ENCODE measurements at regions not wholly inside any gene's neighbourhood (a gene's known extent, or its start where the extent isn't known, plus 50 kb on each side); places are given as distances from the start of the nearest gene placed in this dataset.

- TF ChIP-seq CTCF (IDR thresholded peaks at IDR 0.05; ENCODE audit: control insufficient read depth, extremely low read depth, insufficient read depth): no peak
- no peak for DNase-seq (ENCODE audit: low read depth)
- no peak overlapping the region for H3K4me3 ChIP-seq (ENCODE audit: low read depth, low read length)
Measured at GRCh38 chr15:79193103-79193502, 89.4 kb upstream of the ANKRD34C start.

- no peak for TF ChIP-seq CTCF (IDR thresholded peaks at IDR 0.05; ENCODE audit: control insufficient read depth, extremely low read depth, insufficient read depth)
- no peak for DNase-seq (ENCODE audit: low read depth)
- no peak overlapping the region for H3K4me3 ChIP-seq (ENCODE audit: low read depth, low read length)
Measured at GRCh38 chr15:79192462-79193036, 90.0 kb upstream of the ANKRD34C start.

- no peak for DNase-seq (ENCODE audit: low read depth)
- TF ChIP-seq CTCF (IDR thresholded peaks at IDR 0.05; ENCODE audit: control insufficient read depth, extremely low read depth, insufficient read depth): no peak
- H3K4me3 ChIP-seq (ENCODE audit: low read depth, low read length): no peak overlapping the region
Measured at GRCh38 chr15:79190093-79190492, 92.4 kb upstream of the ANKRD34C start.

- H3K4me3 ChIP-seq (ENCODE audit: low read depth, low read length): no peak overlapping the region
- no peak for TF ChIP-seq CTCF (IDR thresholded peaks at IDR 0.05; ENCODE audit: control insufficient read depth, extremely low read depth, insufficient read depth)
- DNase-seq (ENCODE audit: low read depth): no peak
Measured at GRCh38 chr15:79186616-79187015, 95.9 kb upstream of the ANKRD34C start.

GRCh38 chr15:79185199-79185598 lies 94.6 kb upstream of the RASGRF1 start:
- no peak overlapping the region for H3K4me3 ChIP-seq (ENCODE audit: low read depth, low read length)
- no peak for DNase-seq (ENCODE audit: low read depth)
- TF ChIP-seq CTCF (IDR thresholded peaks at IDR 0.05; ENCODE audit: control insufficient read depth, extremely low read depth, insufficient read depth): peak; percentile 43

DNA sequence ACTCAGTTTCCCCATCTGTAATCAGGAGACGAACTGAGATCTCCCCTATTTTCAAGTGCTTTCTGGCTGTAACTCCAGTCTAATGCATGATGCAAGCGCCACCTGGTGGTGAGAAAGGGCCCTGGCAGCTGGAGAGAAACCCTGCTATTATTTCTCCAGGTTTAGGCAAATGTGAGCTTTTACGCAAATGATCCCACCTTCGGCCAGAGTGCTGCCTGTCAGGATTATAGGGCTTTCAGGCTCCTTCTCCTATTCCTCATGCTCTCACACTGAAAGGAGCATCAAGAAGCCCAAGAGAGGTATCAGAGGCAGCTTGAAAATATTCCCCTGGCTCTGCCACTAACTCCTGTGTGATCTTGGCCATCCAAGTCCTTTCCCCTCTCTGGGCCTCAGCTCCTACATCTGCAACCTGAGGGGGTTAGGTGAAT lies 93.9 kb upstream of the RASGRF1 start:
- peak; percentile 94 for TF ChIP-seq CTCF (IDR thresholded peaks at IDR 0.05; ENCODE audit: control insufficient read depth, extremely low read depth, insufficient read depth)
- no peak overlapping the region for H3K4me3 ChIP-seq (ENCODE audit: low read depth, low read length)
- DNase-seq (ENCODE audit: low read depth): no peak

DNA sequence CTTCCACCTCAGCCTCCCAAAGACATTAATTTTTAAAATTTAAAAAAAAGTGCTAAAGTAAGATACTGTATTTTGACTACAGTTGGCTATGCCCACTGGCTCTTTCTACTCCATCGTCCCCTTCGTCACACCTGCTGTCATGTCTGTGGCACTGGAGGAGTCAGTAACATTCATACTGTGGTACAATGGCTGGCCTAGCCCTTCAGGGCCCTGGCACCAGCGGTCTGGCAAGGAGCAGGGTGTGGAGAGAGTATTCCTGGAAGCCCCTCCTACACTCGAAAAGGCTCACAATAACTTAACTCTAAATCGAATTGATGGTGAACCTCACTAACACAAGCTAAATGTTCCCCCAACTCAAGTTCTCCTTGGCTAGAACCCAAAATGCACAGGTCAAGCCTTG lies 89.7 kb upstream of the RASGRF1 start:
- DNase-seq (ENCODE audit: low read depth): no peak
- no peak overlapping the region for H3K4me3 ChIP-seq (ENCODE audit: low read depth, low read length)
- no peak for TF ChIP-seq CTCF (IDR thresholded peaks at IDR 0.05; ENCODE audit: control insufficient read depth, extremely low read depth, insufficient read depth)

Data from LNCaP clone FGC (cell line).